A549 (cell line): ENCODE measurements at regions not wholly inside any gene's neighbourhood (a gene's known extent, or its start where the extent isn't known, plus 50 kb on each side); places are given as distances from the start of the nearest gene placed in this dataset.

Experiments used
- ATAC-seq, 2 experiments: fragments of 200-7000 bp in 1 of 2; fragments of >200 bp in 1 of 2; cut with Nextera tagmentation in 1 of 2; cut with Tn5 transposase in 1 of 2; 3 replicates each; pipeline versions ENCODE4 v1.8.0 to v1.9.1; 2018 to 2020; ENCODE audit warnings: mild to moderate bottlenecking in 1 of 2, moderate library complexity in 1 of 2
- CTCF ChIA-PET: fragments of 300-600 bp; sonication (Branson Sonifier 250); formaldehyde crosslinking; extraction: SDS; loops from one replicate; lab custom pipeline; 2021; ENCODE audit warnings: antibody characterized with exemption, inconsistent platforms; lab: Yijun Ruan, JAX
- POLR2A ChIA-PET: fragments of 350-600 bp; formaldehyde crosslinking; extraction: SDS; loops from one replicate; lab custom pipeline; 2021; ENCODE audit warnings: antibody characterized with exemption, inconsistent platforms; lab: Yijun Ruan, JAX
- DNase-seq, 2 experiments: peaks; one replicate each; pipeline versions ENCODE4 v3.0.0 to v3.0.0-alpha.2; 2011 to 2016; ENCODE audit warnings: low read depth in 1 of 2, low spot score in 1 of 2
- FAIRE-seq: peaks from 2 replicates; lab custom pipeline; 2011; peaks lifted over from hg19 to GRCh38; lab: Jason Lieb, UNC
- H3K27ac ChIP-seq, 2 experiments: fragments of >200 bp; sonication (Bioruptor Twin); formaldehyde crosslinking; 3 replicates each; pipeline ENCODE4 v1.5.1; 2016 to 2017
- H3K4me1 ChIP-seq: fragments of >200 bp; sonication (Bioruptor Twin); formaldehyde crosslinking; 3 replicates; pipeline ENCODE4 v1.6.1; 2016
- H3K4me2 ChIP-seq: fragments of >200 bp; sonication (Bioruptor Twin); formaldehyde crosslinking; 3 replicates; pipeline ENCODE4 v1.6.1; 2016
- H3K4me3 ChIP-seq: fragments of >200 bp; sonication (Bioruptor Twin); formaldehyde crosslinking; 3 replicates; pipeline ENCODE4 v1.5.1; 2016
- H3K9me3 ChIP-seq: fragments of >200 bp; sonication (Bioruptor Twin); formaldehyde crosslinking; 3 replicates; pipeline ENCODE4 v1.6.1; 2016
- ATOH8 ChIP-seq: fragments of 250-450 bp; sonication (Bioruptor Pico); IDR thresholded peaks from 2 replicates; pipeline ENCODE4 v1.5.0; 2020; ENCODE audit warnings: low read depth, mild to moderate bottlenecking, moderate library complexity
- BCL3 ChIP-seq: fragments of >200 bp; sonication (Bioruptor Twin); formaldehyde crosslinking; IDR thresholded peaks from 3 replicates; pipeline ENCODE4 v1.6.1; 2016
- CBX2 ChIP-seq: fragments of 200-600 bp; sonication (generic); IDR thresholded peaks from 2 replicates; pipeline ENCODE4 v1.6.1; 2016; ENCODE audit warnings: low read depth, mild to moderate bottlenecking, borderline replicate concordance
- CBX8 ChIP-seq: fragments of 200-600 bp; sonication (generic); IDR thresholded peaks from 2 replicates; pipeline ENCODE4 v1.6.1; 2016
- CEBPB ChIP-seq, 2 experiments: fragments of >200 bp in 1 of 2; sonication (Bioruptor Twin) in 1 of 2; formaldehyde crosslinking in 1 of 2; IDR thresholded peaks; 2 replicates each; pipeline ENCODE4 v1.6.1; 2012 to 2016
- CHD4 ChIP-seq: fragments of 200-600 bp; sonication (generic); IDR thresholded peaks from 2 replicates; pipeline ENCODE4 v1.6.1; 2016; ENCODE audit warnings: antibody characterized with exemption, mild to moderate bottlenecking, borderline replicate concordance
- EHMT2 ChIP-seq: fragments of 200-600 bp; sonication (generic); IDR thresholded peaks from 2 replicates; pipeline ENCODE4 v1.6.1; 2016; ENCODE audit warnings: antibody characterized with exemption, low read depth, mild to moderate bottlenecking, moderate library complexity
- EP300 ChIP-seq, 2 experiments: fragments of >200 bp; sonication (Bioruptor Twin); formaldehyde crosslinking; IDR thresholded peaks; 2 replicates in 1 of 2; 3 replicates in 1 of 2; pipeline ENCODE4 v1.6.1; 2016 to 2017
- ESRRA ChIP-seq: fragments of 150-350 bp; IDR thresholded peaks from 2 replicates; pipeline ENCODE4 v1.6.1; 2014; ENCODE audit warnings: mild to moderate bottlenecking, low read length, borderline replicate concordance
- FOSB ChIP-seq: fragments of 250-450 bp; sonication (Bioruptor Pico); IDR thresholded peaks from 2 replicates; pipeline ENCODE4 v1.5.0; 2020; ENCODE audit warnings: mild to moderate bottlenecking, moderate library complexity
- FOSL2 ChIP-seq, 2 experiments: fragments of 450-650 bp in 1 of 2; fragments of >200 bp in 1 of 2; sonication (Bioruptor Twin) in 1 of 2; formaldehyde crosslinking; IDR thresholded peaks; 2 replicates each; pipeline versions ENCODE4 v1.5.0 to v1.6.1; 2016 to 2020; ENCODE audit warnings: mild to moderate bottlenecking in 1 of 2, moderate library complexity in 1 of 2
- HDAC2 ChIP-seq: fragments of 200-600 bp; sonication (generic); IDR thresholded peaks from 2 replicates; pipeline ENCODE4 v1.6.1; 2016
- HOXB13 ChIP-seq: fragments of 250-450 bp; sonication (Bioruptor Pico); IDR thresholded peaks from 2 replicates; pipeline ENCODE4 v1.5.0; 2020; ENCODE audit warnings: low read depth, mild to moderate bottlenecking, moderate library complexity
- HOXB5 ChIP-seq: fragments of 250-450 bp; sonication (Bioruptor Pico); IDR thresholded peaks from 2 replicates; pipeline ENCODE4 v1.5.0; 2020; ENCODE audit warnings: mild to moderate bottlenecking, moderate library complexity
- JUN ChIP-seq, 2 experiments: fragments of >200 bp; sonication (Bioruptor Twin); formaldehyde crosslinking; IDR thresholded peaks; 2 replicates in 1 of 2; 3 replicates in 1 of 2; pipeline ENCODE4 v1.6.1; 2016 to 2017
- JUNB ChIP-seq: fragments of >200 bp; sonication (Bioruptor Twin); formaldehyde crosslinking; IDR thresholded peaks from 2 replicates; pipeline ENCODE4 v1.6.1; 2016
- KDM1A ChIP-seq: fragments of 200-600 bp; sonication (generic); IDR thresholded peaks from 2 replicates; pipeline ENCODE4 v1.6.1; 2016; ENCODE audit warnings: low read depth, mild to moderate bottlenecking
- MAX ChIP-seq: IDR thresholded peaks from 2 replicates; pipeline ENCODE4 v1.6.1; 2012
- MYC ChIP-seq: IDR thresholded peaks from 2 replicates; pipeline ENCODE4 v1.6.1; 2012; ENCODE audit warnings: mild to moderate bottlenecking, inconsistent platforms, low read length, improper control_type of control experiment, borderline replicate concordance
- NFE2L2 ChIP-seq: fragments of 150-350 bp; conservative IDR thresholded peaks from 2 replicates; pipeline ENCODE4 v1.6.1; 2014; ENCODE audit warnings: low read length
- NPAS2 ChIP-seq: fragments of 250-450 bp; sonication (Bioruptor Pico); IDR thresholded peaks from 2 replicates; pipeline ENCODE4 v1.8.0; 2022; ENCODE audit warnings: mild to moderate bottlenecking, moderate library complexity, borderline replicate concordance
- PHF8 ChIP-seq: fragments of 200-600 bp; sonication (generic); IDR thresholded peaks from 2 replicates; pipeline ENCODE4 v1.6.1; 2016; ENCODE audit warnings: low read depth, mild to moderate bottlenecking, antibody characterized with exemption, moderate library complexity, borderline replicate concordance
- POLR2A ChIP-seq: IDR thresholded peaks from 2 replicates; pipeline ENCODE4 v1.6.1; 2012; ENCODE audit warnings: mild to moderate bottlenecking, low read length
- POLR2AphosphoS2 ChIP-seq: conservative IDR thresholded peaks from 2 replicates; pipeline ENCODE4 v1.6.1; 2012; ENCODE audit warnings: low read length, improper control_type of control experiment, inconsistent platforms
- RARB ChIP-seq: fragments of 250-450 bp; sonication (Bioruptor Pico); IDR thresholded peaks from 2 replicates; pipeline ENCODE4 v1.8.0; 2021; ENCODE audit warnings: mild to moderate bottlenecking, moderate library complexity
- RFX5 ChIP-seq: fragments of 450-650 bp; IDR thresholded peaks from 2 replicates; pipeline ENCODE4 v1.7.1; 2014; ENCODE audit warnings: antibody characterized with exemption, mild to moderate bottlenecking, moderate library complexity
- SMC3 ChIP-seq: fragments of >200 bp; sonication (Bioruptor Twin); formaldehyde crosslinking; IDR thresholded peaks from 3 replicates; pipeline ENCODE4 v1.6.1; 2018; ENCODE audit warnings: inconsistent platforms
- TFCP2L1 ChIP-seq: fragments of 250-450 bp; sonication (Bioruptor Pico); IDR thresholded peaks from 2 replicates; pipeline ENCODE4 v1.5.0; 2021; ENCODE audit warnings: mild to moderate bottlenecking
- ZC3H11A ChIP-seq: fragments of 450-650 bp; IDR thresholded peaks from 2 replicates; pipeline ENCODE4 v1.6.1; 2014; ENCODE audit warnings: antibody characterized with exemption, mild to moderate bottlenecking
- ZSCAN20 ChIP-seq: fragments of 250-450 bp; sonication (Bioruptor Pico); IDR thresholded peaks from 2 replicates; pipeline ENCODE4 v1.8.0; 2022; ENCODE audit warnings: mild to moderate bottlenecking, moderate library complexity
- WGBS: methylation state at CpG from one replicate; pipeline ENCODE4 v1.1.6; 2017; ENCODE audit errors: missing lambda C conversion rate; 5-methylcytosine and 5-hydroxymethylcytosine counted together
- TF ChIP-seq, protein P1 (sequence below): fragments of 150-350 bp; IDR thresholded peaks from 2 replicates; pipeline ENCODE4 v1.6.1; 2014; ENCODE audit warnings: low read depth, mild to moderate bottlenecking, low read length

DNA sequence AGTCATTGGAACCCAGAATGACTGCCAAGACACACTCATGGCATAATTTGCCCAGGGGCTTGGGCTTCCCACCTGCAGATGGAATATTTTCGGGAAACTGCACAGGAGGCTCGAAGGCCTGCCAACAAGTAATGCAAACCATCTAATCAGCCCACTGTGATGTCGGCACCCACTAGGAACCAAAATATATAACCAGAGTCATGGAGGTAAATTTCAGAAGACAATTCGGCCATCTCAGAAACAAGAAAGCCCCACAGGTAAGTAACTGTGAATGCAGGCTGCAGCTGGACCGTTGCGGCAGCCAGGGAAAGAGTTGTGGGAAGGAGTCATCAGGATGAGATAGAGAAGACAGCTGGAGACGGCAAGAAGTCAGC lies 264.4 kb downstream of the SYK start (continued):
- TF ChIP-seq HDAC2, result no peak
- no peak for TF ChIP-seq NPAS2 (CRISPR knock-in tag)
- no peak for TF ChIP-seq CHD4

DNA sequence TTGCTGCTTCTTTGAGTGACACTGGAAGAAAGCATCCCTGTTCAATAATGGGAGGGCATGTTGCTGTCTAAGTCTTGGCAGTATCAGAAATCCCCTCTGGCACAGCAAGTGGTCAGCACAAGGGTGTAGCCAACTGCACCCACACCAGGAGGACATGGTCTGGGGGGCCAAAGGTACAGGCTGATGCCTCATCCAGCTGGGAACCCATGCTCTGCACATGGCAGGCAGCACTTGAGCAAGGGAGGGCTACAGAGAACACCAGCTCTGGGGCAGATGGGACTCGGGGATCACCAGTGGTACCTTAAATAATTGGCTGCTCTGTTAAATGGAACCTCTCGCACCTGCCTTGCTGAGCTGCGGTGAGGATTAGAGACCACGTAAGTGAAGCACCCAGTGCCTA lies 265.2 kb downstream of the SYK start:
- WGBS, result 85% methylated on average over 4 of the region's 4 CpGs
- ATAC-seq, result no peak

GRCh38 chr9:91067306-91067860 lies 265.8 kb downstream of the SYK start:
- TF ChIP-seq RFX5 (no peak), HDAC2 (no peak), NFE2L2 (no peak), HOXB5 (no peak), PHF8 (no peak), CEBPB (IDR thresholded peaks at IDR 0.05) (no peak), CBX2 (no peak), POLR2A (no peak), ZC3H11A (no peak), FOSB (CRISPR knock-in tag) (no peak), ESRRA (no peak), TFCP2L1 (CRISPR knock-in tag) (no peak), KDM1A (no peak), FOSL2 (IDR thresholded peaks at IDR 0.05) (no peak), FOSL2 (CRISPR knock-in tag; IDR thresholded peaks at IDR 0.05) (no peak), MAX (no peak)
- TF ChIP-seq, protein P1, sequence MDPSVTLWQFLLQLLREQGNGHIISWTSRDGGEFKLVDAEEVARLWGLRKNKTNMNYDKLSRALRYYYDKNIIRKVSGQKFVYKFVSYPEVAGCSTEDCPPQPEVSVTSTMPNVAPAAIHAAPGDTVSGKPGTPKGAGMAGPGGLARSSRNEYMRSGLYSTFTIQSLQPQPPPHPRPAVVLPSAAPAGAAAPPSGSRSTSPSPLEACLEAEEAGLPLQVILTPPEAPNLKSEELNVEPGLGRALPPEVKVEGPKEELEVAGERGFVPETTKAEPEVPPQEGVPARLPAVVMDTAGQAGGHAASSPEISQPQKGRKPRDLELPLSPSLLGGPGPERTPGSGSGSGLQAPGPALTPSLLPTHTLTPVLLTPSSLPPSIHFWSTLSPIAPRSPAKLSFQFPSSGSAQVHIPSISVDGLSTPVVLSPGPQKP, result no peak
- TF ChIP-seq, all 56 proteins: peak for 0
- Histone ChIP-seq H3K4me1 (peaks cover 13% of the 10 kb centered on the region; the same call in 2 of the 3 replicates), H3K9me3 (0 out of 3 replicates have a peak, but pooled peaks cover 2% of the 10 kb centered on the region), H3K4me3 (no peak overlapping the region), H3K27ac (no peak overlapping the region), H3K4me2 (no peak overlapping the region)
- ChIA-PET POLR2A (interaction anchor here (1.3 kb wide), 1 partner anchor 357 kb away, joined by 4 read pairs; the partner anchor contains the start of gene NFIL3), CTCF (interaction anchor here (0.8 to 1.9 kb wide), 4 partner anchors 27 to 359 kb away, joined by 3 to 5 read pairs (median 3); no protein-coding TSS in a partner anchor)
- 64% methylated on average over 4 of the region's 4 CpGs for WGBS
- no peak for DNase-seq
- no peak for ATAC-seq
- FAIRE-seq, result no peak

More for the DNA sequence above, 265.2 kb downstream of the SYK start:
- FAIRE-seq, result no peak
- Histone ChIP-seq H3K4me1 (peaks cover 15% of the 10 kb centered on the region; the same call in 2 of the 3 replicates), H3K4me3 (no peak overlapping the region), H3K9me3 (0 out of 3 replicates have a peak, but pooled peaks cover 2% of the 10 kb centered on the region)
- CTCF ChIA-PET, result interaction anchor here (0.9 to 1.9 kb wide), 5 partner anchors 10 to 344 kb away, joined by 3 to 6 read pairs (median 4); no protein-coding TSS in a partner anchor
- TF ChIP-seq CHD4, result no peak
- no peak for TF ChIP-seq KDM1A
- TF ChIP-seq RFX5, result no peak
- TF ChIP-seq CEBPB (IDR thresholded peaks at IDR 0.05), result no peak
- TF ChIP-seq MAX, result no peak
- no peak for TF ChIP-seq BCL3
- TF ChIP-seq JUN (IDR thresholded peaks at IDR 0.05), result no peak
- TF ChIP-seq JUNB, result no peak
- no peak for TF ChIP-seq FOSL2 (IDR thresholded peaks at IDR 0.05)
- no peak for TF ChIP-seq FOSL2 (CRISPR knock-in tag; IDR thresholded peaks at IDR 0.05)
- no peak for TF ChIP-seq POLR2AphosphoS2
- TF ChIP-seq MYC, result no peak
- TF ChIP-seq EP300 (IDR thresholded peaks at IDR 0.05), result no peak
- TF ChIP-seq SMC3, result no peak
- no peak for TF ChIP-seq EHMT2
- no peak for TF ChIP-seq CBX8
- no peak for TF ChIP-seq HOXB13 (CRISPR knock-in tag)
- no peak for TF ChIP-seq ZSCAN20 (CRISPR knock-in tag)
- no peak for TF ChIP-seq RARB (CRISPR knock-in tag)
- no peak for TF ChIP-seq ATOH8
- TF ChIP-seq, all 56 proteins: peak for 0
- no peak overlapping the region for H3K27ac ChIP-seq
- H3K4me2 ChIP-seq, result no peak overlapping the region
- POLR2A ChIA-PET, result interaction anchor here (1.3 kb wide), 1 partner anchor 357 kb away, joined by 4 read pairs; the partner anchor contains the start of gene NFIL3
- no peak for DNase-seq
